ENCODE measurements at regions not wholly inside any gene's neighbourhood (a gene's known extent, or its start where the extent isn't known, plus 50 kb on each side); places are given as distances from the start of the nearest gene placed in this dataset.
A peak's percentile ranks its signal among the peaks of the same experiment; 100 is the strongest.

- Histone ChIP-seq H4K20me1 (ENCODE audit: insufficient read depth, low read length) (no peaks in the 10 kb centered on the region), H2AFZ (ENCODE audit: insufficient read depth, low read depth, low read length, poor library complexity, severe bottlenecking) (no peak overlapping the region), H3K27me3 (ENCODE audit: control insufficient read depth in 2 of 2, insufficient read depth in 2 of 2, low read length in 2 of 2) (no peaks in the 10 kb centered on the region), H3K9me3 (replicated peaks in 1 of 2; ENCODE audit: control insufficient read depth in 1 of 2, insufficient read depth in 1 of 2, low read length in 2 of 2) (no peaks in the 10 kb centered on the region), H3K4me1 (ENCODE audit: control insufficient read depth in 1 of 2, insufficient read depth in 2 of 2, low read length in 2 of 2) (no peaks in the 10 kb centered on the region), H3K36me3 (replicated peaks in 1 of 2; ENCODE audit: control insufficient read depth in 1 of 2, insufficient read depth in 2 of 2, low read length in 2 of 2) (no peaks in the 10 kb centered on the region), H3K9ac (ENCODE audit: insufficient read depth, low read length, poor library complexity, severe bottlenecking) (no peak overlapping the region), H3K27ac (ENCODE audit: low read depth in 1 of 2, low read length in 2 of 2) (no peak overlapping the region), H3K4me2 (replicated peaks; ENCODE audit: extremely low read depth, low read length, poor library complexity, severe bottlenecking) (no peak overlapping the region), H3K79me2 (ENCODE audit: insufficient read depth, low read length) (no peaks in the 10 kb centered on the region), H3K4me3 (replicated peaks in 1 of 3; ENCODE audit: low read depth in 2 of 3, low read length in 3 of 3) (no peak overlapping the region)
- H3K36me3 Mint-ChIP-seq = no peaks in the 10 kb centered on the region
- H3K27me3 Mint-ChIP-seq (ENCODE audit: low read depth in 3 of 3) = peaks cover 0 to 5% (median under 1%) of the 10 kb centered on the region in 3 donors
- 0% methylated on average over 2 of the region's 4 CpGs for WGBS (ENCODE audit: insufficient coverage)
- intact Hi-C loops (cut with micrococcal nuclease) = no loop called here
- no peak overlapping the region for H3K4me3 Mint-ChIP-seq
- peaks cover 8% of the 10 kb centered on the region for H3K4me1 Mint-ChIP-seq
- TF ChIP-seq CTCF (IDR thresholded peaks at IDR 0.05) = no peak
- peaks cover 0 to 2% (median 0%) of the 10 kb centered on the region in 7 donors for H3K9me3 Mint-ChIP-seq
- DNase-seq = peak; percentile 5 to 7 (median 5)
- no peak overlapping the region for H3K27ac Mint-ChIP-seq
Measured at GRCh38 chr3:28860307-28860706, 420.6 kb upstream of the RBMS3 start.

- WGBS (ENCODE audit: insufficient coverage) = no CpG with 5 or more reads among the region's 7 CpGs
- H3K79me2 ChIP-seq (ENCODE audit: insufficient read depth, low read length) = no peaks in the 10 kb centered on the region
- H3K4me1 ChIP-seq (ENCODE audit: control insufficient read depth in 1 of 2, insufficient read depth in 2 of 2, low read length in 2 of 2) = no peaks in the 10 kb centered on the region
- Mint-ChIP-seq H3K9me3 (peaks cover 0 to 3% (median 1%) of the 10 kb centered on the region in 7 donors), H3K36me3 (no peaks in the 10 kb centered on the region), H3K4me3 (no peak overlapping the region), H3K4me1 (peaks cover 8% of the 10 kb centered on the region), H3K27me3 (ENCODE audit: low read depth in 3 of 3) (peaks cover 0 to 5% (median 1%) of the 10 kb centered on the region in 3 donors), H3K27ac (no peak overlapping the region)
- no peak overlapping the region for H3K4me3 ChIP-seq (replicated peaks in 1 of 3; ENCODE audit: low read depth in 2 of 3, low read length in 3 of 3)
- no peak overlapping the region for H2AFZ ChIP-seq (ENCODE audit: insufficient read depth, low read depth, low read length, poor library complexity, severe bottlenecking)
- no peak overlapping the region for H3K4me2 ChIP-seq (replicated peaks; ENCODE audit: extremely low read depth, low read length, poor library complexity, severe bottlenecking)
- H3K27me3 ChIP-seq (ENCODE audit: control insufficient read depth in 2 of 2, insufficient read depth in 2 of 2, low read length in 2 of 2) = no peaks in the 10 kb centered on the region
- H3K9me3 ChIP-seq (replicated peaks in 1 of 2; ENCODE audit: control insufficient read depth in 1 of 2, insufficient read depth in 1 of 2, low read length in 2 of 2) = no peaks in the 10 kb centered on the region
- no peak for TF ChIP-seq CTCF (IDR thresholded peaks at IDR 0.05)
- intact Hi-C loops (cut with micrococcal nuclease) = no loop called here
- no peak overlapping the region for H3K9ac ChIP-seq (ENCODE audit: insufficient read depth, low read length, poor library complexity, severe bottlenecking)
- H3K27ac ChIP-seq (ENCODE audit: low read depth in 1 of 2, low read length in 2 of 2) = no peak overlapping the region
- no peak for DNase-seq
- H3K36me3 ChIP-seq (replicated peaks in 1 of 2; ENCODE audit: control insufficient read depth in 1 of 2, insufficient read depth in 2 of 2, low read length in 2 of 2) = no peaks in the 10 kb centered on the region
- H4K20me1 ChIP-seq (ENCODE audit: insufficient read depth, low read length) = no peaks in the 10 kb centered on the region
Measured at GRCh38 chr3:28863186-28863585, 417.7 kb upstream of the RBMS3 start.

Measured in CD14-positive monocyte (primary cell).